GM18870 (cell line): ENCODE measurements at regions not wholly inside any gene's neighbourhood (a gene's known extent, or its start where the extent isn't known, plus 50 kb on each side); places are given as distances from the start of the nearest gene placed in this dataset.

Experiments
- ATAC-seq: cut with Tn5 transposase; IDR thresholded peaks from one replicate; pipeline ENCODE4 v1.9.1; 2021; ENCODE audit warnings: moderate library complexity; ENCODE audit not compliant: unreplicated experiment

DNA sequence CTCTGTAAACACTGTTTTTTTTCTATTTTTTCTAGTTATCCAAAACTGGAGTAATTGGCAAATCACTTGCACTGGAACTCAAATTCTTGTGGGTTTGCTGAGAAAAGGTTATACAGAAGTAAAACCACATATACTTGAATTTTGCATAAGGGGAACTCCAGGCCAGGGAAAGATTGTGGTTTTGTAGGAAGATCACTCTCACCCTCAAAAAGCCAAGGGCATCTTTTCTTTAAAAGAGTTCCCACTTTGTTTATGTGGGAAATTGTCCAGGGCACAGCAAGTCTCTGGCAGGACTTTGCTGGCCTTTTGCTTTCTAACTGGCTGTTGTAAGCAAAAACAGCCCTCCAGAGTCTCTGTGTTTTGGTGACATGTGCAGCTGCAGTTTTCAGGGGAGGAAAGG lies 340.3 kb upstream of the RBMS3 start:
- peak; percentile 92 for ATAC-seq

DNA sequence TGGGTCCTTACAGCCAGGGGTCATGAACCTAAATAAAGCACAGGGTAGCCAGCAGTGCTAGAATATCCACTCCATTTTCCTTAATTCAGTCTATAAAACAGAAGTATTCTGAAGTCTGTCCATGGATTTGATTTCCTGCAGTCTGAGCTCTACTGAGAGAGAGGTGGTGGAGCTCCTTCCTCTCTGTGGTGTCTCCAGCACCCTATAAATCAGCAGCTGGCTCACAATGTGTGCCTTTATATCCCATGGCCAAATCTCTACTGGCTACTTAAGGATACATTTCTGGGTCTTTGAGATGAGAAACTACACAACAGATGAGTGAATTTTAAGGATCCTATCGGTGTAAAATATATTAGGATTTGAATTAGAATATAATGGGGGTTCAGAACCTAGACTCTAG lies 339.9 kb upstream of the RBMS3 start:
- ATAC-seq = no peak

DNA sequence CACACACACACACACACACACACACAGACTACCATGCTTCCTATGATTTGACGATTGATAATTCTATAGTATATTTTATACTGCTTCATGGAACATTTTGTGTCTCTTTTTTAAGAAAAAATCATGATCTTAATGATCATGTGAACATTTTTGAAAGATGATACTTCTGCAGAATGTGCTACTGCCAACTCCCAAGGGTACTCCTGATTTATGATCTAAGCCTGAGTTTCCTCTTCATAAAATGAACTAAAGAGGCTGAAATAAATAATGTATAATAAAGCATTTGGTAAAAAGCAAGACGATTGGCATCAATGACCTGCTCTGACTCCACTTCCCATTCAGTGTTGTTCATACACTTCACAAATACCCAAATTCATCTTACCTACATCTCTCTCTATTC lies 333.8 kb upstream of the RBMS3 start:
- ATAC-seq = no peak

DNA sequence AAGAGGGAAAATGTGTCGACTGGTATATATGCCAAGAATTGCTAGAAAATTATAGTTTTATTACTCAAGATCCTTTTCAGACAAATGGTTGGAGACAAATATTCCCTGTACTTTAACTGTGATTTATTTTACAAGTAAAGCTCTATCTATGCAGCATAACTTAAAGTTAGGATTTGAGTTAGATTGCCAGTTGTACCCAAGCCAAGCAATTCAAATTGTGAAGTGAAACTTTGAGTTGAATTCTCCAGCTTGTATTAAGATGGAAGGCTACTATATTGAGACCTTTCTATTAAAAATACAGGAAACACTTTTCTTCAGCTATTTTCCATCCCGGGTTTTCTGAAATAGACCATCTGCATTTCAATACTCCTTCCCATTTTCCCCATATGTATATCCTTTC lies 333.1 kb upstream of the RBMS3 start:
- no peak for ATAC-seq

DNA sequence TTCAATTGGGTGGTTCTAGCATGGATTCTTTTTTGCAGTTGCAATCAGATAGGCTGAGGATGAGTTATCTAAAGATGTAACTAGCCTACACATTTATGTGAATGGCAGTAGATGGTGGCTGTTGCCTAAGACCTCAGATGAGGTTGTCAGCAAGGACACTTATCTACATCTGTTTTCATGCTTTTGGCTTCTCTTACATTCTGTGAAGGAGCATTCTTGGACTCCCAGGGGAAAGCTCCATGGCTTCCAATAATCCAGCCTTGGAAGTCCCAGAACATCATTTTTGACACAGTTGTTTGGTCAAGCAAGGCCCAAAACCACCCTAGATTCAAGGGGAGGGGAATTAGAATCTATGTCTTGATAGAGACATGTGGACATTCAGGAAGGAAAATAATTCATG lies 332.2 kb upstream of the RBMS3 start:
- ATAC-seq = no peak

DNA sequence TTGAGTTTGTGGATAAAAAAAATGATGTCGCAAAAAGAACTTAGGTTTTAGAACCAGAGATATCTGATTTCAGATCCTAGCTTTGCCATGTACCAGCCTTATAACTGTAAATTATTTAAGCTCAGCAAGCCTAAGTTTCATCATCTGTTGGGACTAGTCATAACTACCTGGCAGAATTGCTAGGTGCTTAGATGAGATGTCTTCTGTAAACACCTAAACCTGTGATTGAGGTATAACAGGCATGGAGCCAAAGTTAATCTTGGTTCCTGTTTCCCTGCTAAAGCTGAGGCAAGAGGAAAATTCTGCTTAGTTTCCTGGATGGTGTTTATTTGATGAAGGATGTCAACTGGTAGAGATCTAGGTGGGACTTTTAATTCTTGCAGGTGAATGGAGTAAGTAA lies 331.3 kb upstream of the RBMS3 start:
- ATAC-seq = no peak

DNA sequence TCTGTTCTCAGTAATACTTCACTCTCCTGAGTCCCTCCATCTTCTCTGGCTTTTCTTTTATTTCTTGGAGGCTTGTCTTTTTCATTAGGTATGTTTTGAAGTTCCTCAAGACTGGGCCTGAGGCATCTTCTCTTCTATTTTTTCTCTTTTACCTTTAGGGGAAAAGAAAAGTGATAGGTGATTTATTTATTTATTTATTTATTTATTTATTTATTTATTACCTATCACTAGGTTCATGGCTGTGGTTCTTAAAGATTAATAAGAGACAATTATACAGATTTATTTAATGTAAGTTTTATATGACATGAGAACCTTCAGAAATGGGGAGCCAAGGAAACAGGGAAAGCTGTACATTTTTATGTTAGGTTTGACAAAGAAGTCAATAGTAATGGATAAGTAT lies 330.3 kb upstream of the RBMS3 start:
- no peak for ATAC-seq

DNA sequence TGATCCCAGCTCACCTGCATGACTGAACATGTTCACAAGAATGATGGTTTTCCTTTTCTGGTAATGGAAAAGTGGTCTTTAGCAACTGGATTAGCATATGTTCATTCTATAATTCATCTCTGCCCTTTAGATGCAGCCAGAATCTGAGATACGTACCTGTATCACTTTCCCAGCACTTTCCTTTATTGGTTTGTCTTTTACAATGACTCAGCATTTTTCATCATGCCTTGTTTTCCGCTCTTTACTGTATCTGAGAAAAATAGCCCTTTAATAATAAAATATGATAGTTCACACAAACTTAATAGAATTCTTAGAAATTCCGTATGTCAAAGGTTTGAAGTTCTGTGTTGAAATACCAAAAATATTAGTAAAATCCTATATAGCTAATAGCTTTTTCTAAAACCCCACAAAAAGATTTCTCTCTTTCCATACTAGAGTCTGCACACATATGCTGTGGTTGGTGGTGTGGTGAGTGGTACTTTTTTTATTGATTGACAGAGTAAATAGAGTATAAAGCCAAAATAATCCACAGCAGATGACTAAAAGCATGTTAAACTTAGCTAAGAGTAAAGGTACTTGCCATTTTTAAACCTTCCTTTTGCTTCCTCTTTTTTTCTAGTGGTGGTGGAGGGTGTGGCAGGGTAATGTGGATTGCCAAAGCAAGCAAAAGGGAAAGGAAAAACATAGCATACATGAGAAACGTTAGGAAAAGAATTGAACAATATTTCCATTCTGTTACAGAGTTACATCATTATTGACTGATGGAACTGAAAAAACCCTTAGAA lies 328.9 kb upstream of the RBMS3 start:
- no peak for ATAC-seq

DNA sequence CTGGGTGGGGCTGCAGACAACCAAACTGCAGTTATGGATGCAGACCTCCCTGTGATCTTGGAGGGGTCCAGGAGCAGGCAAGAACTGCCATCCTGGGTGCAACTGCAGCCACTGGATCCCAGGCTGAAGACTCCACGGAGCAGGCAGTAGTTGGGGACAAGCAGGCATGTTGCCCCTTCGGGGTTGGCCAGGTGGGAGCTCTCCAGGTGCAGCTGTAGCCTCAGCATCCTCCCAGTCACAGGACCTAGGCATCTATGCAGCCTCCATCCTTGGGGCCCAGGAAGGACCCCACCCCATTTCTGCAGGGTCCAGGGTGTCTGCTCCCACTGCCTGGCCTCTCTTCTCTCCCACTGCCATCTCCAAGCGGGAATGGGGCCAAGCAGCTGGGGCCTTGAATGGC lies 322.2 kb upstream of the RBMS3 start:
- ATAC-seq = no peak

DNA sequence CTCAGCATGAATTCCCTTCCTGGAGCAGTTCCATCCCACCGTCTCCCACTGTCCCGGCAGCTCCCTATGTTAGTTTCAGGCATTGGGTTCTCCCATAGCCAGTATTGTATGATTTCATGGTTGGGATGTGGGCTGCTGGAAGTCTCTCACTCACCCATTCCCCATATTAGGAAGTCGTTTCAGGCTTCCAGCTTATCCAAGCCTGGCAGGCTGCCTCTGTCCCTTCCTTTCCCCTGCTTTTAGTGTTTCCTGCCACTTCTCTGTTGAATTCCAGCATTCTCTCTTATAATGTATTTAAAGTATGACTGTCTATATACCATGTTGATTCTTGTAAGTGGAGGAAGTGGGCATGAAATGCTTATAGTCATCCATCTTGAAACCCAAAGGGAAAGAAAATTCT lies 309.7 kb upstream of the RBMS3 start:
- no peak for ATAC-seq

DNA sequence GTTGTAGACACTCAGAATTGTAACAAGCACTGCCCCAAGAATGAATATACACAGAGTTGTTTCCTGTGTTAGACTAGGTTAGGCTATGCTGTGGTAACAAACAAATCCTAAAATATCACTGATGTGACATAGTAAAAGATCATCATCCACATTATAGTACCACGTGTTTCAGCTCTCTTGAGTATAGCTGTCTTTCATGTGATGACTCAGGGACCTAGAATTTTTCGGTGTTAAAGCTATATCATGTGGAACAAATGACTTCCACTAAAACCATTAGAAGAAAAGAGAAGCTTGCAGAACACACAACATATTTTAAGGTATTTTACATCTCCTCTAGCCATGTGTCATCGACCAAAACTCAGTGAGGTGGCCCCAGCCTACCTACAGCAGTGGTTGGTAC lies 307.9 kb upstream of the RBMS3 start:
- ATAC-seq = peak; percentile 82

DNA sequence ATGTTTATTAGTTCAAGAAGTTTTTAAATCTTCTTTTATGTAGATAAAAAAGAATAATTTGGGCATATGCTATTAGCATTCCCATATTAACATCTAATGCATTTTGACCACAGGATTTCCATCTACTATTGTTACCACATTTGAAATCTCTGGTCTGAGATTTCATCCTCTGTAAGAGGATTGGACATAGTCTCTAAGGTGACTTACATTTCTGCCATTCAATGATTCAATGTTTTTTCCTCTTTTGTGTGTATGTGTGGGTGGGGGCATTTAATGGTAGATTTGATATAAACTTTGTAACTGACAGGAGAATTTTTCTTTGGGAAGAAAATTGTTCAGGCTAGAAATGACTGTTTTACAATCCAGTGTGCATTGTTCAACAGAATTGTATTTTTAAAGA lies 307.3 kb upstream of the RBMS3 start:
- no peak for ATAC-seq

DNA sequence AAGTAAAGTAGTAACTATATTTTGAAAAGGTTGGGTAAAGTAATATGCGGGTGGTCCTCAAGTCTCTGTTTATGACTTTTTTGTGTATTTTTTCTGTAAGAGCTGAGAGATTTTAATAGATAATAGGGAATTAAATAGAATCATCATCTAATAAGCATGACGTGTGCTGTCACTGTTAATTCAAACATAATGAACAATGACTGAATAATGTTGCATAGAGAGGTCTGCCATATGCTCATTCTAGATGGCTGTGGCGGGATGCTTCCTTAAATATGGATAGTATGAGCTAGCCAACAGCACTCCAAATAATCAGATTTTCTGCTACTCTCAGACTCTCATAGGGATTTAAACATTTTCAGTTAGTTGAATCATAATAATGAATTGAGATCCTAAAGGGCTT lies 302.8 kb upstream of the RBMS3 start:
- ATAC-seq = no peak

DNA sequence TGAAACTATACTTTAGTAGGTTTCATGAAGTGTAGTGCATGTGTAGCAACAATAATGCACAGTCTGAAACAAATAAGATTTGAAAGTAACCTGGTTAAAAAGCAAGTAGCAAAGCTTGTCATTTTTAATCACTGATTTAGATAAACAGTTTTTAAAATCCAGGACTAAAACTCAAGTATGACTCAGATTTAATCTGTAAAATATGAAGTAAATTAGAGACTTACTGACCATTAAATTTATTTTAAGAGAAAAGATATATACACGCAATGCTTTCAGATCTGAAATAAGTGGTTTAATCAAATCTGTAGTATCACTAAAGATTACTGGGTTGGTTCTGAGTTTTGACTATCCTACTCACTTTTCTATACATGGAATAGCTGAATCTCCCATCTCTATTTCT lies 300.7 kb upstream of the RBMS3 start:
- ATAC-seq = no peak

DNA sequence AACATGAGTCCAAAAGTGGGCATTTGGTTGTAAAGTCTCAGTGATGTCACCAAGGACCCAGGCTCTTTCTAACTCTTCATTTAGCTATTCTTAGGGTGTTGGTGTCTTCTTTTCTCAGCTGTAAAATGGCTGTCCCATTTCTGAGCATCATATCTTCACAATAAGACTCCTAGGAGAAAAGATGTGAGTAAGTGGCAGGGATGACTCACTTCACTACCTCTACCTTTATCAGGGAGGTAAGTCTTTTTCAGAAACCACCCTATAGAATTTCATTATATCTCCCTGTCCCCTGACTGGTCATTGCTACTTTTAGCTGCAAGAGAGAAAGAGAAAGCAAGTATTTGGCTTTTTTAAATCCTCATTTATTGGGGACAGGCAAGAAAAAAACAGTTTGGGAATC lies 300.2 kb upstream of the RBMS3 start:
- ATAC-seq = no peak

DNA sequence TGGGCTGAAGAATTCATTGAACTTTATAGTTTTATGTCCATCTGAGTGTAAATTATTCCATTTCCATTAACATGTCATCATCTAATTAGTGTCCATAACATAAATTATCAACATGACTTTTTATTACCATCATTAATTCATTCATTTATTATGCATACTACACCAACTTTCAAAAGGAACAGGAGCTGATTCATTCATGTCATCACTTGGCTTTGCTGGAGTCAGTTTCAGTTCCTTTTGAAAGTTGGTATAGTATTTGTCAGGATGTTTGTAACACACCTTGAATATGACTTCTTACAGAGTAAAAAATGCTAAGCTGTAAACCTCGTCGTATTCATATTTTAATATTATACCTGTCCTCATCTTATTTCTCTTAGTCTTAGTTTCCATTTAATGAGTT lies 298.0 kb upstream of the RBMS3 start:
- peak; percentile 90 for ATAC-seq

DNA sequence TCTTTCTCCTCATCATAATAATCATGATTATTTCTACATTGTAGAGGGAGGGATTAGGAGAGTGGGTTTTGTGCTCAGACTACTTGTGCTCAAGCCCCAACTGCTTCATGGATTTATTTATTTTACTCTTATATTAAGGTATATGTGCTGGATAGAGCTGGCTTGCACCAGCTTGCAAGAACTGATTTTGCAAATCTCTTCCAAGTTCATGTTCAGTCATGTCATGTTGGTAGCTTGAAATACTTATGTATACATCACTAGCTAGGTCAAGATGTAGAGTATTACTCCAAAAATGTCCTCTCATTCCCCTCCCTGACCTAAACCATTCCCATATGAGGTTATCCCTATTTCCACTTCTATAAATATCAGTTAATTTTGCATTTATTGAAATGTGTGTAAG lies 293.9 kb upstream of the RBMS3 start:
- no peak for ATAC-seq

DNA sequence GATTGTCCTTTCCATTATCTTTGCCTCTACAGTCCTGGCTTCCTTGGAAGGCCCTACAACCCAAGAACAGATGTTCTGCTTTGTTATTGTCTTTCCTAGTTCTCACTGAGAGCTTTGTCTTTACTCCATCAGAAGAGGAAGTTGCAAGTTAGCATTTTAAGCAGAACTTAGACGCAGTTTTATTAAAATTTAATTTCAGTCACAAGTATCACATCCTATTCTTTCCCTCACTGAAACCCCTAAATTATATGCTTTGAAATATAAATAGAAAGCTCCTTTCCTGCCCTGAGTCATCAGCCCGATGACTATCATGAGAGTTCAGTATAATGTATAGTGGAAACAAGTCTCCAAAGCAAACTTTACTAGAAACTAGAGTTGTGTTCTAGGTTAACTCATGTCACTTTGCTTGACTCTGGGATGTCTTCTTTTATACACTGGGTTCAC lies 291.2 kb upstream of the RBMS3 start:
- peak; percentile 95 for ATAC-seq

DNA sequence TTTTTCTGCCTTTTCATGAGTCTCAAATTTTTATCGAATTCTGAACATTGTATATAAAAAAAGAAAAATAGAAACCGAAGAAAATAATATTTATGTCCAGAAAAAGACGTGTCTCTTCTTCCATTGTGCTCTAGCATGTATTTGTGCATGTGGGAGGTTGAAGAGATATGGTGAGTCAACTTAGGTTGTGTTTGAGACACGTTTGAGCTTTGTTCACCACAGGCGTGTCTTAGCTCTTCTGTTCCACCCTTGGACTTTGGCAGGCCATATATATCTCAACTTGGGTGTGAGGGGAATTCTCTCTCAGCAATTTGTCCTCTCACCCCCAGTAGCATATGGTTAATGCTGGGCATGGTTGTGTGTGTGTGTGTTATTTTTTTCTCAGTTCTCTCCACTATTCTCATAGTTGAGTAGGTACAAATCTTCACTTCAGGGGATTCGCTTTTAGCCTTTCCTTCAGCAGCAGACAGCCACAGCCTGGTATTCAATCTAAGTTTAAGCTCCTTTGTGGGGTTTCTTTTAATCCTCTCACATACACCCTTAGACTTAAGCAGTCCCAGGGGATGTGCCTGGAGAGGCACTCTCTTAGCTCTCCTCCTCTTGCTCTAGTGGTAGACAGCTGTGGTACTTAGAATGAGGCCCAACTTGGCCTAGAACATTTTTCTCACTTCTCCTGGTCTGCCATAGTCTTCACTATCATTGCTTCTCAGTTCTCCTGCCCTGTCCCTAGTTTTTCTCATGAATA lies 286.5 kb upstream of the RBMS3 start:
- no peak for ATAC-seq

DNA sequence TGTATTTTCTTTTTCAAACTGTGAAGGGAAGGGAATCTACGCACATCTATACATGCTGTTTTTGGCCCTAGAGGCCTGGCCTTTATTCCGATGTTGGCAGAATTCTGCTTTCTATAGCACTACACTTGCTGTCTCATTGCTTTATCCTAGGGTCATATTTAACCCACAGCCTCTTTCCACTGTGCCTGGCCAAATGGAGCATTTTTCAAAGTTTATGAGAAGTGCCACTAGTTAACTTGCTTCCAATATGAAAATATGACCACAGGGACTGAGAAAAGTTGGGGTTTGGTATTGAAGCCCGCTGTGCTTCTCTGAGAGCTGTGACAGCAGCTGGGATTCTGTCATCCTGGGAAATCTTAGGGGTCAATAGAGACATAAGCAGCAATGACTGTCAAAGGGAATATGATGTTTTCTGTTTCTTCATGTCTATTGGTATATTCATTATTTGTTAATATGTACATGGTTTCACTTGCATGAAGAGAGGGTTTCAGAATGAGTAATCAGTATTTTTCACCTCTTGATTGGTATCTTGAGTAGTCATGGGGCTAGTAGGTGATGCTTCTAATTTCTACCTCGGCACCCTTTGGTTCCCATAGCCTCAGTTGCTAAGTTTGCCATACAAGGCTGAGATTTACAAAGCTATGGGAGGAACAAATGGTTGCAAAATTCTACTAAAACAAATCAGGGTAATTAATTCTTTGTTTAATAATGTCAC lies 275.8 kb upstream of the RBMS3 start:
- peak; percentile 100 for ATAC-seq

DNA sequence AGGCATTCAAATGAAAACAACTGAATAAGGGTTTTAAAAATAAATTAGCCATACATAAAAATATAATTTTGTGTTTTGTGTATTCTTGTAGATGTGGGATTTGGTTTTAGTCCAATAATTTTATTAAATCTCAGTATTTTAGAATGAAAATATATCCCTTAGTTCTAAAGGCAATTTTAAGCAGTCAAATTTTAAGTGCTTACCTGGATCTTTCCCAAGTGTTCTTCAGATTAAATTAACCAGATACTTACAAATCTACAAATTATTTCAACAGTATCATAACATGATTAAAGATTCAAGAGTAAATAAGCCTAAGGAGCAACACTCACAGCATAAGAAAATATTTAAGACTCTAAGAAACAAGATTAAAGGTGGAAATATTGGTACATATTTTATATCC lies 275.0 kb upstream of the RBMS3 start:
- no peak for ATAC-seq

DNA sequence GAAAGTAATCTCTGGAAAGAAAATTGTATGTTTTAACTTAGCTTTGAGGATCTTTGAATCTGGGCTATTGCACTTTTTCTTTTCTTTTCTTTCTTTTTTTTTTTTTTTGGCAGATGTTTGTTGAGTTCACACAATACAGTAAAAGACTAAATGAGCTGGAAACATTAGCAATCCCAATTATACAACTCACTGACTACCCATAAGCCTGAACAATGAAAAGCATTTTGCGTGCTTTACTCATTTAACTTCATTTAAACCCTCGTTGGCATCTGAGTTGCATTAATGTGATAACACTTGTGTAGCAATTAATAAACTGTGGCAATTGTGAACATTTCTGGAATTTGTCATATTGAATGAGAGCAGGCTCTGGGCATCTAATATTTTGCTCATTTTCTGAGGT lies 269.4 kb upstream of the RBMS3 start:
- ATAC-seq = no peak
